Fibroblast of lung (primary cell): ENCODE measurements at regions not wholly inside any gene's neighbourhood (a gene's known extent, or its start where the extent isn't known, plus 50 kb on each side); places are given as distances from the start of the nearest gene placed in this dataset.
A peak's percentile ranks its signal among the peaks of the same experiment; 100 is the strongest.

ENCODE experiments used
- DNase-seq, 2 donors: peaks; one replicate each; pipeline versions ENCODE4 v3.0.0 to v3.0.0-alpha.2; 2010; ENCODE audit warnings: low read depth in 2 of 2
- H2AFZ ChIP-seq: 2 replicates; pipeline ENCODE4 v1.5.1; 2012; ENCODE audit warnings: low read length, control low read depth, inconsistent platforms
- H3K27ac ChIP-seq: 2 replicates; pipeline ENCODE4 v1.5.1; 2011; ENCODE audit warnings: low read length, control low read depth; ENCODE audit not compliant: insufficient read depth
- H3K27me3 ChIP-seq: 2 replicates; pipeline ENCODE4 v1.5.1; 2011; ENCODE audit warnings: mild to moderate bottlenecking, low read length; ENCODE audit not compliant: control insufficient read depth, insufficient read depth
- H3K36me3 ChIP-seq: 2 replicates; pipeline ENCODE4 v1.5.1; 2011; ENCODE audit warnings: low read length; ENCODE audit not compliant: control insufficient read depth, insufficient read depth
- H3K4me1 ChIP-seq: 2 replicates; pipeline ENCODE4 v1.5.1; 2011; ENCODE audit warnings: low read length; ENCODE audit not compliant: control insufficient read depth, insufficient read depth; ENCODE audit errors: extremely low read depth
- H3K4me2 ChIP-seq: 2 replicates; pipeline ENCODE4 v1.5.1; 2011; ENCODE audit warnings: low read length, control low read depth; ENCODE audit not compliant: insufficient read depth; ENCODE audit errors: extremely low read depth
- H3K4me3 ChIP-seq, 4 experiments: fragments of 200-600 bp in 1 of 4; sonication (generic) in 1 of 4; replicated peaks in 1 of 4; 2 replicates each; pipeline ENCODE4 v1.5.1; 2011 to 2016; ENCODE audit warnings: low read length in 4 of 4, low read depth in 3 of 4, mild to moderate bottlenecking in 3 of 4, control low read depth in 2 of 4, inconsistent platforms in 1 of 4, mixed read lengths in 1 of 4; ENCODE audit not compliant: insufficient read depth in 1 of 4; ENCODE audit errors: control extremely low read depth in 1 of 4
- H3K79me2 ChIP-seq: 2 replicates; pipeline ENCODE4 v1.5.1; 2012; ENCODE audit warnings: mild to moderate bottlenecking, low read length, inconsistent platforms; ENCODE audit not compliant: control insufficient read depth, insufficient read depth
- H3K9ac ChIP-seq: 2 replicates; pipeline ENCODE4 v1.5.1; 2011; ENCODE audit warnings: mild to moderate bottlenecking, low read length, control low read depth; ENCODE audit not compliant: insufficient read depth
- H3K9me3 ChIP-seq: 2 replicates; pipeline ENCODE4 v1.5.1; 2012; ENCODE audit warnings: low read depth, low read length; ENCODE audit not compliant: control insufficient read depth, insufficient read depth
- H4K20me1 ChIP-seq: 2 replicates; pipeline ENCODE4 v1.5.1; 2011; ENCODE audit warnings: low read length; ENCODE audit not compliant: control insufficient read depth, insufficient read depth; ENCODE audit errors: extremely low read depth
- CTCF ChIP-seq, 2 donors: IDR thresholded peaks in 1 of 2; conservative IDR thresholded peaks in 1 of 2; 1 replicate in 1 of 2; 2 replicates in 1 of 2; pipeline ENCODE4 v1.5.1; 2011 to 2012; ENCODE audit warnings: low read length in 2 of 2, control low read depth in 1 of 2, inconsistent platforms in 1 of 2, low read depth in 1 of 2, mild to moderate bottlenecking in 1 of 2
- EZH2 ChIP-seq: IDR thresholded peaks from 2 replicates; pipeline ENCODE4 v1.5.1; 2012; ENCODE audit warnings: low read length, control low read depth, mild to moderate bottlenecking; ENCODE audit errors: missing control alignments

- H3K36me3 ChIP-seq: no peaks in the 10 kb centered on the region
- no peaks in the 10 kb centered on the region for H3K27me3 ChIP-seq
- no peak overlapping the region for H3K4me3 ChIP-seq
- no peaks in the 10 kb centered on the region for H3K9me3 ChIP-seq
- no peak for DNase-seq
- no peak for TF ChIP-seq CTCF (conservative IDR thresholded peaks at IDR 0.05 in 1 of 2, IDR thresholded peaks at IDR 0.05 in 1 of 2; ENCODE audit: low read depth in 1 of 2, low read length in 2 of 2)
- H3K79me2 ChIP-seq: no peaks in the 10 kb centered on the region
- no peak overlapping the region for H3K27ac ChIP-seq
- H2AFZ ChIP-seq: no peak overlapping the region
- H3K9ac ChIP-seq: no peak overlapping the region
- H3K4me2 ChIP-seq: no peak overlapping the region
- no peaks in the 10 kb centered on the region for H4K20me1 ChIP-seq
- H3K4me1 ChIP-seq: peaks cover 10% of the 10 kb centered on the region
These were observed 153.9 kb downstream of the EMP1 start for GRCh38 chr12:13350381-13350780.

GRCh38 chr12:13348464-13348863 lies 151.9 kb downstream of the EMP1 start:
- Histone ChIP-seq H3K9me3 (no peaks in the 10 kb centered on the region), H3K27me3 (no peaks in the 10 kb centered on the region), H3K79me2 (no peaks in the 10 kb centered on the region), H3K4me3 (no peak overlapping the region), H3K9ac (no peak overlapping the region), H3K4me2 (no peak overlapping the region), H3K27ac (no peak overlapping the region), H4K20me1 (no peaks in the 10 kb centered on the region), H3K4me1 (peaks cover 10% of the 10 kb centered on the region), H3K36me3 (no peaks in the 10 kb centered on the region), H2AFZ (no peak overlapping the region)
- no peak for DNase-seq
- TF ChIP-seq EZH2 (no peak), CTCF (conservative IDR thresholded peaks at IDR 0.05 in 1 of 2, IDR thresholded peaks at IDR 0.05 in 1 of 2; ENCODE audit: low read depth in 1 of 2, low read length in 2 of 2) (no peak)

DNA sequence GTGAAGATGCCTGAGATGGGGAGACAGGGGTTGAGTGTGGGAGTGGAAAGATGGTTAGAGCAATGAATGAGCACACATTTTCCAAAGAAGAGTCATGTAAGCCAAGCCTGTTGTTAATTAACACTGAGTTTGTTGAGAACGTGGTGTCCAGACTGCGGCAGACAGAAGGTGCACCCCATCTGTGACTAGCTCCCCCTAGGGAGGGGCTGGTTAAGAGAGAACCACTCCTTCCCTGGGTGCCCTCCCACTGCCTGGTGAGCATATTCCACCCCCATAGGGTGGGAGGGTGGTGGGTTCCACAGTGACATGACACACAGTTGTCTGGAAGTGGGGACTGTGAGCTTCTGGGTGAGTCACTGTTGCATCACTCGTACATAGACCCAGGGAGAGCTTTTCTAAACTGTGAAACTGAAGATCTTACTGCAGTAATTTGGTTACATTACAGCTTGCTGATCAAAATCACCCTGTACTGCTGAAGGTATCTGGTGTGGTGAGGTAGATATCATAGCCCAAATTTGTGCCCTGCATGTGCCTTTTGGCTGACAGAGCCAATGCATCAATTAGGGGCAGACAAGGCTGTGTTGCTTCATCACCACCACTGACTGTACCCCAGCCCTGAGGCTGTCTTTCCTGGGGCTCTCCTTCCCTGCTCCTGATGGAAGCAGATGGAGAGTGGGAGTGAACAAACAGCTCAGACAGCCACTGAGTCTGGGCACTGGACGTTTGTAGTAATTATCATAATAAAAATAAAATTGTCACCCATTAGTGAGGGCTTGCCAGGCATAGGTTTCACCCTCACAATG lies 150.9 kb downstream of the EMP1 start:
- Histone ChIP-seq H2AFZ (peak overlapping the region; percentile 27), H4K20me1 (no peaks in the 10 kb centered on the region), H3K9ac (no peak overlapping the region), H3K36me3 (no peaks in the 10 kb centered on the region), H3K27ac (no peak overlapping the region), H3K4me3 (no peak overlapping the region), H3K27me3 (no peaks in the 10 kb centered on the region), H3K4me1 (peaks cover 10% of the 10 kb centered on the region), H3K9me3 (no peaks in the 10 kb centered on the region), H3K79me2 (no peaks in the 10 kb centered on the region), H3K4me2 (peak overlapping the region; percentile 50)
- peak; percentile 52 to 79 for DNase-seq
- no peak for TF ChIP-seq EZH2
- TF ChIP-seq CTCF (conservative IDR thresholded peaks at IDR 0.05 in 1 of 2, IDR thresholded peaks at IDR 0.05 in 1 of 2; ENCODE audit: low read depth in 1 of 2, low read length in 2 of 2): no peak
